ENCODE measurements at regions not wholly inside any gene's neighbourhood (a gene's known extent, or its start where the extent isn't known, plus 50 kb on each side); places are given as distances from the start of the nearest gene placed in this dataset.

GRCh38 chr19:28606269-28607032, 606.5 kb downstream of the UQCRFS1 start:
- no peak for DNase-seq (ENCODE audit: extremely low read depth, low read depth)
- TF ChIP-seq CTCF (IDR thresholded peaks at IDR 0.05; ENCODE audit: low read depth, low read length), result no peak

GRCh38 chr19:28605501-28606268, 607.3 kb downstream of the UQCRFS1 start:
- no peak for TF ChIP-seq CTCF (IDR thresholded peaks at IDR 0.05; ENCODE audit: low read depth, low read length)
- DNase-seq (ENCODE audit: extremely low read depth, low read depth), result no peak

- no peak for TF ChIP-seq CTCF (IDR thresholded peaks at IDR 0.05; ENCODE audit: low read depth, low read length)
- DNase-seq (ENCODE audit: extremely low read depth, low read depth), result no peak
Observed at GRCh38 chr19:28603453-28603852, 609.5 kb downstream of the UQCRFS1 start.

GRCh38 chr19:28602675-28603298, 610.2 kb downstream of the UQCRFS1 start:
- no peak for TF ChIP-seq CTCF (IDR thresholded peaks at IDR 0.05; ENCODE audit: low read depth, low read length)
- no peak for DNase-seq (ENCODE audit: extremely low read depth, low read depth)

GRCh38 chr19:28601723-28602440, 611.1 kb downstream of the UQCRFS1 start:
- DNase-seq (ENCODE audit: extremely low read depth, low read depth), result no peak
- TF ChIP-seq CTCF (IDR thresholded peaks at IDR 0.05; ENCODE audit: low read depth, low read length), result no peak

GRCh38 chr19:28598861-28599260, 614.1 kb downstream of the UQCRFS1 start:
- no peak for DNase-seq (ENCODE audit: extremely low read depth, low read depth)
- no peak for TF ChIP-seq CTCF (IDR thresholded peaks at IDR 0.05; ENCODE audit: low read depth, low read length)

Measured in AG09319 (cell line).